Suprapubic skin (tissue), 4 donors: ENCODE measurements at regions not wholly inside any gene's neighbourhood (a gene's known extent, or its start where the extent isn't known, plus 50 kb on each side); places are given as distances from the start of the nearest gene placed in this dataset.

Experiments
- DNase-seq, 2 donors: peaks; one replicate each; pipeline ENCODE4 v3.0.0-alpha.2; 2019; ENCODE audit warnings: low spot score in 2 of 2
- H3K27ac ChIP-seq: fragments of 200-600 bp; sonication (generic); one replicate; pipeline ENCODE4 v1.5.1; 2019
- H3K27me3 ChIP-seq: fragments of 200-600 bp; sonication (generic); one replicate; pipeline ENCODE4 v1.5.1; 2019
- H3K36me3 ChIP-seq: fragments of 200-600 bp; sonication (generic); one replicate; pipeline ENCODE4 v1.5.1; 2019
- H3K4me1 ChIP-seq: fragments of 200-600 bp; sonication (generic); one replicate; pipeline ENCODE4 v1.5.1; 2019
- H3K4me3 ChIP-seq: fragments of 200-600 bp; sonication (generic); one replicate; pipeline ENCODE4 v1.5.1; 2019; ENCODE audit warnings: mild to moderate bottlenecking
- H3K9me3 ChIP-seq: fragments of 200-600 bp; sonication (generic); one replicate; pipeline ENCODE4 v1.5.1; 2019
- EP300 ChIP-seq: sonication (generic); formaldehyde crosslinking; IDR thresholded peaks from one replicate; pipeline ENCODE4 v1.6.1; 2017; ENCODE audit warnings: antibody characterized with exemption
- POLR2A ChIP-seq, 2 donors: fragments of 450-650 bp; IDR thresholded peaks; one replicate each; pipeline ENCODE4 v1.6.1; 2017; ENCODE audit warnings: antibody characterized with exemption in 2 of 2, mild to moderate bottlenecking in 2 of 2, moderate library complexity in 2 of 2
- POLR2AphosphoS5 ChIP-seq, 3 donors: sonication (generic); formaldehyde crosslinking; IDR thresholded peaks; one replicate each; pipeline ENCODE4 v1.6.1; 2017; ENCODE audit warnings: antibody characterized with exemption in 3 of 3
- WGBS: methylation state at CpG from one replicate; pipeline ENCODE4 v1.1.5; 2018; 5-methylcytosine and 5-hydroxymethylcytosine counted together
- TF ChIP-seq, protein P1 (sequence below), 2 donors: fragments of 200-600 bp in 1 of 2; fragments of 450-650 bp in 1 of 2; sonication (generic) in 1 of 2; IDR thresholded peaks; one replicate each; pipeline ENCODE4 v1.5.1; 2016 to 2019; ENCODE audit warnings: antibody characterized with exemption in 2 of 2, mild to moderate bottlenecking in 1 of 2, moderate library complexity in 1 of 2

DNA sequence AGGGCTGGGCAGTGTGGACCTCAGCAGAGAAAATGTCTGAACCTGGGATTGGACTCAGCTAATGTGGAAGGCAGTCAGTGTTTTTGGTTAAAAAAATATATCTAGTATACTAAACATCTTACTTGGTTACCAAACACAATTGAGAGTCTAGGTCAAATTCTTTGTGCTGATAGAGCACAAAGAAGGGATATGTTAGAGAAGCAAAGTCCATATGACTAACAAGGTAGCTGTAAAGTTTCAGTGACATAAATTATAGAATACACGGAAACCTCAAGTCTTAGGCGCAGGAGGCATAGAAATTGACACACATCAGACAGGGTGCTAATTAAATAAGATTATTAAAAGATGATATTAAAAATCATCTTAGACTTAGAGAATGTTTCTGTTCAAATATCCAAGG is 718.3 kb downstream of the TLR4 start:
- Histone ChIP-seq H3K9me3 (no peaks in the 10 kb centered on the region), H3K4me1 (no peaks in the 10 kb centered on the region), H3K27ac (no peak overlapping the region), H3K27me3 (no peaks in the 10 kb centered on the region), H3K4me3 (no peak overlapping the region), H3K36me3 (no peaks in the 10 kb centered on the region)
- TF ChIP-seq, protein P1, sequence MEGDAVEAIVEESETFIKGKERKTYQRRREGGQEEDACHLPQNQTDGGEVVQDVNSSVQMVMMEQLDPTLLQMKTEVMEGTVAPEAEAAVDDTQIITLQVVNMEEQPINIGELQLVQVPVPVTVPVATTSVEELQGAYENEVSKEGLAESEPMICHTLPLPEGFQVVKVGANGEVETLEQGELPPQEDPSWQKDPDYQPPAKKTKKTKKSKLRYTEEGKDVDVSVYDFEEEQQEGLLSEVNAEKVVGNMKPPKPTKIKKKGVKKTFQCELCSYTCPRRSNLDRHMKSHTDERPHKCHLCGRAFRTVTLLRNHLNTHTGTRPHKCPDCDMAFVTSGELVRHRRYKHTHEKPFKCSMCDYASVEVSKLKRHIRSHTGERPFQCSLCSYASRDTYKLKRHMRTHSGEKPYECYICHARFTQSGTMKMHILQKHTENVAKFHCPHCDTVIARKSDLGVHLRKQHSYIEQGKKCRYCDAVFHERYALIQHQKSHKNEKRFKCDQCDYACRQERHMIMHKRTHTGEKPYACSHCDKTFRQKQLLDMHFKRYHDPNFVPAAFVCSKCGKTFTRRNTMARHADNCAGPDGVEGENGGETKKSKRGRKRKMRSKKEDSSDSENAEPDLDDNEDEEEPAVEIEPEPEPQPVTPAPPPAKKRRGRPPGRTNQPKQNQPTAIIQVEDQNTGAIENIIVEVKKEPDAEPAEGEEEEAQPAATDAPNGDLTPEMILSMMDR (IDR thresholded peaks at IDR 0.05) = no peak
- TF ChIP-seq POLR2AphosphoS5 (IDR thresholded peaks at IDR 0.05) = no peak
- no peak for TF ChIP-seq EP300
- no peak for TF ChIP-seq POLR2A (IDR thresholded peaks at IDR 0.05)
- no peak for DNase-seq
- 91% methylated on average over 2 of the region's 2 CpGs for WGBS

DNA sequence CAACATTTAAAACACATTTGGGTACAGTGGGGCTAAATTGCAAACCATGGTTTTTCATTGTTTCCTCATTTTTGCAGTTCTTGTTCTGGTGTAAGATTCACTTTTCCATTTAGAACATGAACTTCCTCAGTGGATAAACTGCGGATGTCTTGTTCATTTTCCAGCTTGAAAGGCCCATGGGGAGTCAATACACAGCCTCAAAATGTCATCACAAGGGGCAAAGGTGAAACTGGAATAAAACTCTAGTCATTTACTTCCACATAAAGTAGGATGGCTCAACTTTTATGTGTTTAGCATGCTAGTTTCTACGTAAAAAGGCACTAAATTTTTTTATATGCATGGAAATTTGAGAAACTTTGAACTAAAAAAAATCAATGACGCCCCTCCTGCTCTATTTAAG is 718.8 kb downstream of the TLR4 start:
- no peak for TF ChIP-seq POLR2AphosphoS5 (IDR thresholded peaks at IDR 0.05)
- no peak for TF ChIP-seq POLR2A (IDR thresholded peaks at IDR 0.05)
- TF ChIP-seq, protein P1 (IDR thresholded peaks at IDR 0.05) = no peak
- no peak for TF ChIP-seq EP300
- H3K9me3 ChIP-seq = no peaks in the 10 kb centered on the region
- DNase-seq = no peak
- no peaks in the 10 kb centered on the region for H3K27me3 ChIP-seq
- no peaks in the 10 kb centered on the region for H3K4me1 ChIP-seq
- no peak overlapping the region for H3K4me3 ChIP-seq
- no peak overlapping the region for H3K27ac ChIP-seq
- 75% methylated on average over 3 of the region's 3 CpGs for WGBS
- H3K36me3 ChIP-seq = no peaks in the 10 kb centered on the region

DNA sequence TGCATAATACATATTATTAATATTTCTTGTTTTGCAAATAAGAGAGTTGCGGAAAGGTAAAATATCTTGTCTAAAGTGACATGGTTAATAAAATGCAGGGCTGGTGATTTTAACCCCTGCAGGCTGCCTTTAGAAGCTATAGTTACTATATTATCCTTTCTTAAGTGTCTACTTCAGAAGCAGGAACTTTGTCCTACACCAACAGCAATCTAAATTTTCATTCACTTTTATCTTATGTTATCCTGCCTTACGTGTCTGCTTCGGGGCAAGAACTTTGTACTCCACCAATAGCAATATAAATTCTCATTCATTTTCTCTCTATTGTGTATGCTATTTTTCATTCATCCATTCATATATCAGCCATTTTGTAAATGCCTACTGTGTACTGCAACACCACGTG is 719.5 kb downstream of the TLR4 start:
- Histone ChIP-seq H3K27me3 (no peaks in the 10 kb centered on the region), H3K4me1 (no peaks in the 10 kb centered on the region), H3K36me3 (no peaks in the 10 kb centered on the region), H3K9me3 (no peaks in the 10 kb centered on the region), H3K4me3 (no peak overlapping the region), H3K27ac (no peak overlapping the region)
- 85% methylated on average over 4 of the region's 4 CpGs for WGBS
- TF ChIP-seq POLR2AphosphoS5 (IDR thresholded peaks at IDR 0.05) (no peak), EP300 (no peak), POLR2A (IDR thresholded peaks at IDR 0.05) (no peak)
- TF ChIP-seq, protein P1 (IDR thresholded peaks at IDR 0.05) = no peak
- no peak for DNase-seq

DNA sequence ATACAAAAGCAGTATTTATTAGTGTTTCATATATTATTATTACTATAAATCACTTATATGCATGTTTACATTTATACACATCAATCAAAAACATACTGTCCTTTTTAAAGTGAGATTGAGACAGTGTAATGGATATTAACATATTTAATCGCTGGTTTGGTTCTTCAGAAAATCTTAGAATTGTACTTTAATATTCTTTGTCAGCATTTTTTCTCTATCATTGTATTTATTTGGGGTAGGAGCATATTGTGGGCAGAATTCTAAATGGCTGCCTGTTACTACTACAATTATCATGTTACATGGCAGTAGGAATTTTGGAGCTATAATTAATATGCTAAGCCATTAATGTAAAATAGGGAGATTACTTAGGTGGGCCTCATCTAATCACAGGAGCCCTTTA is 722.6 kb downstream of the TLR4 start:
- H3K36me3 ChIP-seq = no peaks in the 10 kb centered on the region
- H3K4me3 ChIP-seq = no peak overlapping the region
- no peaks in the 10 kb centered on the region for H3K9me3 ChIP-seq
- TF ChIP-seq POLR2A (IDR thresholded peaks at IDR 0.05) (no peak), POLR2AphosphoS5 (IDR thresholded peaks at IDR 0.05) (no peak)
- H3K27me3 ChIP-seq = no peaks in the 10 kb centered on the region
- no peak overlapping the region for H3K27ac ChIP-seq
- WGBS = 83% methylated on average over 1 of the region's 1 CpG
- no peaks in the 10 kb centered on the region for H3K4me1 ChIP-seq
- no peak for DNase-seq

DNA sequence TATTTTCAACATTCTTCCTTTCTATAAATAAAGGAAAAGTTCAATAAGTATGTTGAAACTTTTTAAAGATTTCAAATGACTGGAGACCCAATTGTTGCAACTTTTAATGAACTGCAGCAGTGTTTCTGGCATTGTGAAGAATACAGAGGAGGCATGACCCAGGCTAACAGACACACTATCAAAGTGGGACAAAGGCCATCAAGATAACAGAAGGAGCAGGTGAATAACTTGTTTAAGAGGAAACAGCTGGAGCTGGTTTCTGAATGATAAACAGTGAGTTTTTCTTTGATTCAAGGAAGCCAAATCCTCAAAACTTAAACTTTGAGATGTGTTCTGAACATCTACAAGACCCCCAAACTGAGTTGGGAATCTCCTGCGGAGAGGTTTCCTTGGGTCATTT is 734.6 kb downstream of the TLR4 start:
- Histone ChIP-seq H3K27ac (no peak overlapping the region), H3K27me3 (no peaks in the 10 kb centered on the region), H3K36me3 (no peaks in the 10 kb centered on the region), H3K4me1 (no peaks in the 10 kb centered on the region), H3K9me3 (no peaks in the 10 kb centered on the region), H3K4me3 (no peak overlapping the region)
- 59% methylated on average over 1 of the region's 1 CpG for WGBS
- DNase-seq = no peak
- no peak for TF ChIP-seq EP300
- TF ChIP-seq POLR2A (IDR thresholded peaks at IDR 0.05) = no peak
- no peak for TF ChIP-seq POLR2AphosphoS5 (IDR thresholded peaks at IDR 0.05)
- TF ChIP-seq, protein P1 (IDR thresholded peaks at IDR 0.05) = no peak

DNA sequence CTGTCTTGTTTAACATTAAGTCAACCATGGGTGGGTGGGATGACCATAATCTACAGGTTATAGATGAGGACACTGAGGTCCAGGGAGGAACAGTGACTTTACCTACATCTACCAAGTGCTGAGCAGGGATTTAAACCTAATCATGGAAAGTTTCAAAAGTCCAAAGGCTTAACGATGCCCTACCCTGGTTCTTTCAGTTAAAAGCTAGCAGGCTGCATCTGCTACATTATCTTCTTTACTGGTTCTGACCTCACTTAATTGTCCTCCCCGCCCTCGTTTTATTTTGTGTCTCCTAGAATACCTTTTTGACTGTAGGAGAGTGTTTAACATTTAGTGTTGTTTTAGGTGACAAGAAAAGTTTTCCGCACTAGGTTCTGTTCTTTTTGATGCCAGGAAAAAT is 735.2 kb downstream of the TLR4 start:
- no peaks in the 10 kb centered on the region for H3K4me1 ChIP-seq
- no peaks in the 10 kb centered on the region for H3K36me3 ChIP-seq
- DNase-seq = no peak
- WGBS = 78% methylated on average over 4 of the region's 4 CpGs
- H3K4me3 ChIP-seq = no peak overlapping the region
- TF ChIP-seq POLR2AphosphoS5 (IDR thresholded peaks at IDR 0.05) (no peak), POLR2A (IDR thresholded peaks at IDR 0.05) (no peak), EP300 (no peak)
- TF ChIP-seq, protein P1 (IDR thresholded peaks at IDR 0.05) = no peak
- H3K9me3 ChIP-seq = no peaks in the 10 kb centered on the region
- H3K27me3 ChIP-seq = no peaks in the 10 kb centered on the region
- H3K27ac ChIP-seq = no peak overlapping the region
